ENCODE measurements at regions not wholly inside any gene's neighbourhood (a gene's known extent, or its start where the extent isn't known, plus 50 kb on each side); places are given as distances from the start of the nearest gene placed in this dataset.
"Not testable (repeated sequence)": the region's sequence is repeated elsewhere in the genome, so short reads cannot be mapped to it uniquely, and the experiment has no call there.

GRCh38 chr3:11739706-11740105 lies 96.0 kb upstream of the VGLL4 start:
- H3K4me3 ChIP-seq (ENCODE audit: low read depth, low read length): no peak overlapping the region
- TF ChIP-seq CTCF (conservative IDR thresholded peaks at IDR 0.05; ENCODE audit: low read depth, low read length): no peak
- no peak for DNase-seq (ENCODE audit: low read depth)

- TF ChIP-seq CTCF (conservative IDR thresholded peaks at IDR 0.05; ENCODE audit: low read depth, low read length): no peak
- no peak for DNase-seq (ENCODE audit: low read depth)
Measured at GRCh38 chr3:11739123-11739522, 95.4 kb upstream of the VGLL4 start.

GRCh38 chr3:11737742-11738141 lies 94.0 kb upstream of the VGLL4 start:
- no peak for TF ChIP-seq CTCF (conservative IDR thresholded peaks at IDR 0.05; ENCODE audit: low read depth, low read length)
- H3K4me3 ChIP-seq (ENCODE audit: low read depth, low read length): no peak overlapping the region
- no peak for DNase-seq (ENCODE audit: low read depth)

More at GRCh38 chr3:11739123-11739522, 95.4 kb upstream of the VGLL4 start:
- no peak overlapping the region for H3K4me3 ChIP-seq (ENCODE audit: low read depth, low read length)

GRCh38 chr3:11736136-11736833 lies 92.6 kb upstream of the VGLL4 start:
- no peak for DNase-seq (ENCODE audit: low read depth)
- TF ChIP-seq CTCF (conservative IDR thresholded peaks at IDR 0.05; ENCODE audit: low read depth, low read length): no peak
- no peak overlapping the region for H3K4me3 ChIP-seq (ENCODE audit: low read depth, low read length)

- no peak overlapping the region for H3K4me3 ChIP-seq (ENCODE audit: low read depth, low read length)
- no peak for DNase-seq (ENCODE audit: low read depth)
- no peak for TF ChIP-seq CTCF (conservative IDR thresholded peaks at IDR 0.05; ENCODE audit: low read depth, low read length)
Measured at GRCh38 chr3:11735638-11736037, 91.9 kb upstream of the VGLL4 start.

- not testable (repeated sequence) for H3K4me3 ChIP-seq (ENCODE audit: low read depth, low read length); DNase-seq (ENCODE audit: low read depth)
Measured at GRCh38 chr3:11735111-11735510, 91.4 kb upstream of the VGLL4 start.

GRCh38 chr3:11733914-11734313 lies 90.2 kb upstream of the VGLL4 start:
- TF ChIP-seq CTCF (conservative IDR thresholded peaks at IDR 0.05; ENCODE audit: low read depth, low read length): no peak
- H3K4me3 ChIP-seq (ENCODE audit: low read depth, low read length): no peak overlapping the region
- no peak for DNase-seq (ENCODE audit: low read depth)

All from choroid plexus epithelial cell (primary cell).